Activated CD4-positive, alpha-beta T cell treated with anti-CD3 and anti-CD28 coated beads, Interleukin-2, amount 10 ng/mL, durations not matched to agents 7 days and 5 days (primary cell): ENCODE measurements at regions not wholly inside any gene's neighbourhood (a gene's known extent, or its start where the extent isn't known, plus 50 kb on each side); places are given as distances from the start of the nearest gene placed in this dataset.

Experiments
- CTCF ChIA-PET: fragments of 350-600 bp; sonication (Branson Sonifier 250); formaldehyde crosslinking; loops from one replicate; lab custom pipeline; 2021; ENCODE audit warnings: antibody characterized with exemption; lab: Charles Lee
- POLR2A ChIA-PET: fragments of 350-600 bp; sonication (Branson Sonifier 250); formaldehyde crosslinking; loops from one replicate; lab custom pipeline; 2021; ENCODE audit warnings: antibody characterized with exemption; lab: Charles Lee
- DNase-seq: peaks from one replicate; pipeline ENCODE4 v3.0.0-alpha.2; 2020
- H3K27ac Mint-ChIP-seq: one replicate; pipeline ENCODE4 v1.8.0; 2021; ENCODE audit warnings: mild to moderate bottlenecking, moderate library complexity, mixed read lengths
- H3K27me3 Mint-ChIP-seq: one replicate; pipeline ENCODE4 v1.8.0; 2021; ENCODE audit warnings: mixed read lengths
- H3K36me3 Mint-ChIP-seq: one replicate; pipeline ENCODE4 v1.8.0; 2021; ENCODE audit warnings: low read depth, mixed read lengths
- H3K4me1 Mint-ChIP-seq: one replicate; pipeline ENCODE4 v1.8.0; 2021; ENCODE audit warnings: mixed read lengths
- H3K4me3 Mint-ChIP-seq: one replicate; pipeline ENCODE4 v1.8.0; 2021; ENCODE audit warnings: mild to moderate bottlenecking, moderate library complexity, mixed read lengths
- H3K9me3 Mint-ChIP-seq: one replicate; pipeline ENCODE4 v1.8.0; 2021; ENCODE audit warnings: mixed read lengths

DNA sequence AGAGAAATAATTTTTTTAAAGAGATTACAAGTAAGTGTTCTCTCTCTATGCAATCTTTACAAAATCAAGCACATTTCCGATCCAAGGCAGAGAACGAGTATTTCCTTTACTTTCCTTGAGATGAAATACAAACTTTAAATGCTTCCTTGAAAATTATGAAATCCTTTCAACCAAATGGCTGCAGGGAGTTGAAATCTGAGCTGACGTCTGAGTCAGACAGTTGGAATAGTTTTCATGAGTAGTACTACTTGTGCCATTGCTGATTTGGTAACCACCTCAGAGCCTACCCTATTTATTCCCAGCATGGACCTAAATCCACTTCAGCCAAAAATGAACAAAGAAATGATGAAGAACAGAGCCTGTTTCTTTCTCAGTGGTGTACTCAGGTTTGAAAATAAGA, 183.6 kb downstream of the GIPC2 start:
- ChIA-PET CTCF (no interaction called here), POLR2A (no interaction called here)
- DNase-seq = no peak
- H3K9me3 Mint-ChIP-seq = no peaks in the 10 kb centered on the region
- H3K36me3 Mint-ChIP-seq = no peaks in the 10 kb centered on the region
- H3K4me3 Mint-ChIP-seq = no peak overlapping the region
- no peak overlapping the region for H3K27ac Mint-ChIP-seq
- H3K4me1 Mint-ChIP-seq = no peaks in the 10 kb centered on the region
- H3K27me3 Mint-ChIP-seq = no peaks in the 10 kb centered on the region

- no peak overlapping the region for H3K4me3 Mint-ChIP-seq
- H3K9me3 Mint-ChIP-seq = no peaks in the 10 kb centered on the region
- H3K4me1 Mint-ChIP-seq = no peaks in the 10 kb centered on the region
- no peaks in the 10 kb centered on the region for H3K27me3 Mint-ChIP-seq
- ChIA-PET CTCF (no interaction called here), POLR2A (no interaction called here)
- DNase-seq = no peak
- H3K27ac Mint-ChIP-seq = no peak overlapping the region
- H3K36me3 Mint-ChIP-seq = no peaks in the 10 kb centered on the region
These were observed 185.7 kb downstream of the GIPC2 start for GRCh38 chr1:78231477-78231876.

DNA sequence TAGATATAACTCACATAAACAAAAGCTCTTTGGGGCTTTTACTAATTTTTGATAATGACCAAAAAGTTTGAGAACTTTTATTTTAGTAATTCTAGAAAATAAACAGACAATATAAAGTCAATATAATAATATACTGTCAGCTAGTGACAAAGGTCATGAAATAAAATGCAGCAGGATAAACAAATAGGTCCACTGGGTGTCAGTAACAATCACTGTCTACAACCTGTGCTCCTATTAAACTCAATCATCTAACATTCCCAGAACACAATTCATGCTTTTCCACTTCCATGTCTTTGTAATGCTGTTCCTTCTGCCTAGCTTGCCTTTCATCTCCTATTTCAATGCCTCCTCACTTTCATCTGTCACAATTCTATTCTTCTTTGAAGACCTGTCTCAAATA, 186.1 kb downstream of the GIPC2 start:
- H3K9me3 Mint-ChIP-seq = no peaks in the 10 kb centered on the region
- no peak for DNase-seq
- H3K4me3 Mint-ChIP-seq = no peak overlapping the region
- no peaks in the 10 kb centered on the region for H3K27me3 Mint-ChIP-seq
- no peaks in the 10 kb centered on the region for H3K36me3 Mint-ChIP-seq
- POLR2A ChIA-PET = no interaction called here
- H3K4me1 Mint-ChIP-seq = no peaks in the 10 kb centered on the region
- CTCF ChIA-PET = no interaction called here
- no peak overlapping the region for H3K27ac Mint-ChIP-seq

- POLR2A ChIA-PET = no interaction called here
- CTCF ChIA-PET = interaction anchor here (0.5 kb wide), 1 partner anchor 699 kb away, joined by 4 read pairs; no protein-coding TSS in a partner anchor
These were observed 186.9 kb downstream of the GIPC2 start for GRCh38 chr1:78232630-78233029.

GRCh38 chr1:78234496-78234895, 188.7 kb downstream of the GIPC2 start:
- ChIA-PET CTCF (no interaction called here), POLR2A (no interaction called here)
- no peaks in the 10 kb centered on the region for H3K27me3 Mint-ChIP-seq
- no peak for DNase-seq
- no peaks in the 10 kb centered on the region for H3K4me1 Mint-ChIP-seq
- no peak overlapping the region for H3K4me3 Mint-ChIP-seq
- no peaks in the 10 kb centered on the region for H3K36me3 Mint-ChIP-seq
- H3K27ac Mint-ChIP-seq = no peak overlapping the region
- peaks cover 2% of the 10 kb centered on the region for H3K9me3 Mint-ChIP-seq

More at GRCh38 chr1:78232630-78233029, 186.9 kb downstream of the GIPC2 start:
- Mint-ChIP-seq H3K36me3 (no peaks in the 10 kb centered on the region), H3K4me3 (no peak overlapping the region), H3K27me3 (no peaks in the 10 kb centered on the region), H3K4me1 (no peaks in the 10 kb centered on the region), H3K27ac (no peak overlapping the region), H3K9me3 (no peaks in the 10 kb centered on the region)
- no peak for DNase-seq

GRCh38 chr1:78236716-78237115, 190.9 kb downstream of the GIPC2 start:
- CTCF ChIA-PET = no interaction called here
- Mint-ChIP-seq H3K27ac (no peak overlapping the region), H3K9me3 (peaks cover 2% of the 10 kb centered on the region), H3K27me3 (no peaks in the 10 kb centered on the region), H3K36me3 (no peaks in the 10 kb centered on the region), H3K4me3 (no peak overlapping the region), H3K4me1 (no peaks in the 10 kb centered on the region)
- no peak for DNase-seq
- POLR2A ChIA-PET = no interaction called here

DNA sequence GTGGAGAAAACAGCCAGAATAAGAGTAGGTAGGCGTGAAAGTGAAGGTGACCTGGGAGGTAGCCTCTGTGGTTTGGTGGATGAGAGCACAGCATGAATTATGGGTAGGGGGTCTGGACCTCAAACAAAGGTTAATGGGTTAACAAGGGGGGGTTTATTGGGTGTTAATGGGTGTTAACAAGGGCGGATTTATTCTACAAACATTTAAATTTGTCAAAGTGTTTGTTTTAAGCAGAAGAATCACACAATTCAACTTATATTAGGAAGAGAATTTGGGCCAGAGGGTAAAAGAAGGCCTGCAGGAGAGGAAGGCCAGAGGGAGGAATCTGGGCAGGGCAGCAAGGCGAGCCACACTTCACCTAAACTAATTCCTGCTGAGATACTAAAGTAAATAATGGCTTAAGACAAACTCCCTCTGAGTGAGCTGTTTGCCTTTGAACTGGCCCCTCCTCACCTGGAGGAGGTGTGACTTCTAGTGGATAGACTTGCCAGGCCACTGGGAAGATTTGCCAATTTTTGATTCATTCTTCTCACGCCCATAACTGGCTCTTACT, 191.7 kb downstream of the GIPC2 start:
- ChIA-PET CTCF (no interaction called here), POLR2A (no interaction called here)
- Mint-ChIP-seq H3K4me1 (no peaks in the 10 kb centered on the region), H3K36me3 (no peaks in the 10 kb centered on the region), H3K27me3 (no peaks in the 10 kb centered on the region), H3K4me3 (no peak overlapping the region), H3K9me3 (peaks cover 2% of the 10 kb centered on the region), H3K27ac (no peak overlapping the region)
- no peak for DNase-seq

GRCh38 chr1:78240191-78240590, 194.4 kb downstream of the GIPC2 start:
- H3K36me3 Mint-ChIP-seq = no peaks in the 10 kb centered on the region
- CTCF ChIA-PET = no interaction called here
- POLR2A ChIA-PET = no interaction called here
- no peak overlapping the region for H3K27ac Mint-ChIP-seq
- no peak for DNase-seq
- H3K4me1 Mint-ChIP-seq = no peaks in the 10 kb centered on the region
- H3K27me3 Mint-ChIP-seq = no peaks in the 10 kb centered on the region
- no peak overlapping the region for H3K4me3 Mint-ChIP-seq
- peaks cover 2% of the 10 kb centered on the region for H3K9me3 Mint-ChIP-seq

DNA sequence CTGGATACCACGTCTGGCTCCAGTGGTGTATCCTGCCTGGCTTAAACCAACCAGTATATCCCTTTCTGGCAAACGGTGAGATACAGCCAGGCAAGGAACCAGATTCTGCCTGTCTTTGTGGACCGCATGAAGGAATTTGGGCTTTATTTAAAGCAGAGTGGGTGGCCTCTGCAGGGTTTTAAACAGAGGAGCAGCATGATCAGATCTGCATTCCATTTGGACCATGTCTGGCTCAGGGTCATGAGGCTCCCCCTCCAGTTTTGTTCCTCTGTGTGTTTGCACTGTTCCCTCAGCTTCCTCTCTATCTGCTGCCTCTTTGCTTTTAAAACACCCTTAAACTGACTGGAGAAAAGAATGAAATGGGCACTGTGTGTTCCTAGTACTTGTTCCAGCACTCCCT, 195.0 kb downstream of the GIPC2 start:
- Mint-ChIP-seq H3K9me3 (peaks cover 2% of the 10 kb centered on the region), H3K27me3 (no peaks in the 10 kb centered on the region), H3K27ac (no peak overlapping the region), H3K4me1 (no peaks in the 10 kb centered on the region), H3K4me3 (no peak overlapping the region), H3K36me3 (no peaks in the 10 kb centered on the region)
- DNase-seq = no peak
- ChIA-PET CTCF (no interaction called here), POLR2A (no interaction called here)

DNA sequence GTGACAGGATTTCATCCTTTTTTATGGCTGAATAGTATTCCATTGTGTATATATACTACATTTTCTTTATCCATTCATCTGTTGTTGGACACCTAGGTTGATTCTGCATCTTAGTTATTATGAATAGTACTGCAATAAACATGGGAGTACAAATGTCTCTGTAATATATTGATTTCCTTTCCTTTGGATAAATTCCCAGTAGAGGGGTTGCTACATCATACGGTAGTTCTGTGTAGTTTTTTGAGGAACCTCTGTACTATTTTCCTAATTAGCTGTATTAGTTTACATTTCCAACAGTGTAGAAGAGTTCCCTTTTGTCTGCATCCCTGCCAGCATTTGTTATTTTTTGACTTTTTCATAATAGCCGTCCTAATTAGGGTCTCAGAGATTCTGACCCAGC, 201.3 kb downstream of the GIPC2 start:
- DNase-seq = no peak
- Mint-ChIP-seq H3K27me3 (no peaks in the 10 kb centered on the region), H3K27ac (no peak overlapping the region), H3K4me1 (no peaks in the 10 kb centered on the region), H3K9me3 (peaks cover 2% of the 10 kb centered on the region), H3K4me3 (no peak overlapping the region), H3K36me3 (no peaks in the 10 kb centered on the region)
- ChIA-PET CTCF (no interaction called here), POLR2A (no interaction called here)

DNA sequence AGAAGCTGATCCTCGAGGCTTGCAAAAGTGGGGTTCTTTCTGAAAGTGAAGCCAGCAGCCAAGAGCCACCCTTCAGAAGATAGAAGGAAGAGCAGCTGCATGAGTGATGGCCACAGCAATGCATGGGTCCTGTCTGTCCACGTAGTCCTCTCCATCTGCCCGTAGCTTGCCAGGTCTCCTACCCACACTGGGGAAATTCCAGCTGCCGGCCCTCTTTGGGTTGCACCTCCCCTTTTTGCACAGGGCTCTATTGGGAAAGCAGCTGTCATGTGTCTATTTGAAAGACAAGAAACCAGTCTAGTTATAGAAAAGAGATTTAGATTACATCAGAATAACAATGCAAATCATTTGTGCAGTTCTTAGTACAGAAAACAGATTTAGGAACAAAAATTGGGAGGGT, 204.4 kb downstream of the GIPC2 start:
- peaks cover 2% of the 10 kb centered on the region for H3K9me3 Mint-ChIP-seq
- H3K27me3 Mint-ChIP-seq = no peaks in the 10 kb centered on the region
- ChIA-PET CTCF (interaction anchor here (0.8 kb wide), 1 partner anchor 14 kb away, joined by 3 read pairs; no protein-coding TSS in a partner anchor), POLR2A (no interaction called here)
- no peak overlapping the region for H3K27ac Mint-ChIP-seq
- H3K36me3 Mint-ChIP-seq = no peaks in the 10 kb centered on the region
- H3K4me1 Mint-ChIP-seq = no peaks in the 10 kb centered on the region
- H3K4me3 Mint-ChIP-seq = no peak overlapping the region
- no peak for DNase-seq

GRCh38 chr1:78254517-78254916, 208.8 kb downstream of the GIPC2 start:
- Mint-ChIP-seq H3K27ac (no peak overlapping the region), H3K36me3 (no peaks in the 10 kb centered on the region), H3K4me1 (no peaks in the 10 kb centered on the region), H3K4me3 (no peak overlapping the region), H3K27me3 (peaks cover 2% of the 10 kb centered on the region), H3K9me3 (no peaks in the 10 kb centered on the region)
- ChIA-PET CTCF (no interaction called here), POLR2A (no interaction called here)
- no peak for DNase-seq

DNA sequence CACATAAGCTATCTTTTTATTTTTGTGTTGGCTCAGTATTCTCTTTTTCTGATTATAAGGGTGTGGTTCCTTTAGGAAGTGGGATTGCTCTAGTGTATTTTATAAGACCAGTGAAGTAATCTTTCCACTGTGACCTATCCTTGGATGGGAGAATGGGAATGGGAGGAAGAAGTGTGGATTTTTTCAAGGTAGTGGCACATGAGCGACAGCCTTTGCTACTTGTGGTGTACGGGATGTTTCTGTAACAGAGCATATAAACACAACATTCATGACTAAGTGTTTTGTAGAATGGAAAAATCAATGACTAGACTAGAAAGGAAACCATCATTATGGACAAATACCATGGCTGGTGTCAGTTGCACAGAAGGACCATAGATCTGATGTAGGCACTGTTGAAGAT, 209.6 kb downstream of the GIPC2 start:
- H3K4me3 Mint-ChIP-seq = no peak overlapping the region
- CTCF ChIA-PET = no interaction called here
- no peak for DNase-seq
- no peaks in the 10 kb centered on the region for H3K36me3 Mint-ChIP-seq
- POLR2A ChIA-PET = no interaction called here
- H3K27ac Mint-ChIP-seq = no peak overlapping the region
- H3K4me1 Mint-ChIP-seq = no peaks in the 10 kb centered on the region
- no peaks in the 10 kb centered on the region for H3K9me3 Mint-ChIP-seq
- peaks cover 6% of the 10 kb centered on the region for H3K27me3 Mint-ChIP-seq

DNA sequence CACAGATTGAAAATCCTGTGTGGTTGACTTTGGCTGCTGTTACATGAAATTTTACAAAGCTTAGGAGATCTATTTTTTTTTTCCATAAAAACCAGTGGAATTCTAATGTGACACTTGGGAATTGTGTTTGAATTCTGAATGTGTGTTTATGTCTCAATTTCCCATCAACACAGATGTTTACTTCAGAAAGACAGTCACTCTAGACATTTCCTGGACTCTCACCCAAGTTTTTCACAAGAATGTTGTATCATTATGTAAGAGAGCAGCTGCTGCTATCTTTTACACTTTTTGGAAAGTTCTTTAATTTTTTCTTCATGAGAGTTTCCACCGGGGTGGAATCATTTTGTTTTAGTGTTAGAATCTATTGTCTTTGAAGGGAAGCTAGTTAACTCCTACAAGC, 210.1 kb downstream of the GIPC2 start:
- CTCF ChIA-PET = no interaction called here
- POLR2A ChIA-PET = no interaction called here
- Mint-ChIP-seq H3K36me3 (no peaks in the 10 kb centered on the region), H3K27me3 (peaks cover 7% of the 10 kb centered on the region), H3K9me3 (no peaks in the 10 kb centered on the region), H3K4me3 (no peak overlapping the region), H3K4me1 (no peaks in the 10 kb centered on the region), H3K27ac (no peak overlapping the region)
- no peak for DNase-seq
